Heart left ventricle (tissue), 16 donors: ENCODE measurements at regions not wholly inside any gene's neighbourhood (a gene's known extent, or its start where the extent isn't known, plus 50 kb on each side); places are given as distances from the start of the nearest gene placed in this dataset.

Source experiments
- ATAC-seq, 4 donors: fragments of 200-7000 bp; cut with Tn5 transposase; one replicate each; pipeline ENCODE4 v1.9.1; 2020 to 2022; ENCODE audit warnings: moderate library complexity in 4 of 4, mild to moderate bottlenecking in 3 of 4, moderate number of reproducible peaks in 1 of 4
- DNase-seq, 5 donors: peaks; one replicate each; pipeline ENCODE4 v3.0.0-alpha.2; 2020
- H3K27ac ChIP-seq, 12 donors: fragments of 200-600 bp; sonication (generic) in 4 of 12; one replicate each; pipeline versions ENCODE4 v1.5.0 to v1.8.0; 2016 to 2022; ENCODE audit warnings: mild to moderate bottlenecking in 2 of 12
- H3K27me3 ChIP-seq, 9 donors: fragments of 200-600 bp; sonication (generic) in 2 of 9; one replicate each; pipeline versions ENCODE4 v1.5.1 to v1.8.0; 2016 to 2022; ENCODE audit warnings: mild to moderate bottlenecking in 3 of 9
- H3K36me3 ChIP-seq, 9 donors: fragments of 200-600 bp; sonication (generic) in 2 of 9; one replicate each; pipeline versions ENCODE4 v1.5.0 to v1.8.0; 2018 to 2022; ENCODE audit warnings: mild to moderate bottlenecking in 2 of 9
- H3K4me1 ChIP-seq, 12 donors: fragments of 200-600 bp; sonication (generic) in 4 of 12; one replicate each; pipeline versions ENCODE4 v1.5.0 to v1.8.0; 2016 to 2022; ENCODE audit warnings: mild to moderate bottlenecking in 3 of 12
- H3K4me3 ChIP-seq, 12 donors: fragments of 200-600 bp; sonication (generic) in 4 of 12; one replicate each; pipeline versions ENCODE4 v1.5.0 to v1.8.0; 2017 to 2022; ENCODE audit warnings: mild to moderate bottlenecking in 9 of 12, moderate library complexity in 4 of 12
- H3K9me3 ChIP-seq, 12 donors: fragments of 200-600 bp; sonication (generic) in 4 of 12; one replicate each; pipeline versions ENCODE4 v1.5.0 to v1.8.0; 2016 to 2022; ENCODE audit warnings: mild to moderate bottlenecking in 1 of 12
- POLR2A ChIP-seq, 2 donors: fragments of 450-650 bp; IDR thresholded peaks; one replicate each; pipeline ENCODE4 v1.6.1; 2017; ENCODE audit warnings: antibody characterized with exemption in 2 of 2, mild to moderate bottlenecking in 2 of 2, moderate library complexity in 2 of 2
- WGBS, 4 donors: extraction: QIAGEN DNeasy Blood & Tissue Kit in 2 of 4; methylation state at CpG; one replicate each; pipeline versions ENCODE4 v1.1.5 to v1.1.7; 2013 to 2018; 5-methylcytosine and 5-hydroxymethylcytosine counted together
- intact Hi-C, 10 donors: fragments of 100-400 bp; cut with DNase I; formaldehyde crosslinking; loops; one replicate each; pipeline versions ENCODE4 v1.11.1 to v1.14.2; 2022
- TF ChIP-seq, protein P1 (sequence below), 12 donors: fragments of 200-600 bp; sonication (generic) in 4 of 12; IDR thresholded peaks; one replicate each; pipeline versions ENCODE4 v1.5.0 to v1.8.0; 2018 to 2022; ENCODE audit warnings: antibody characterized with exemption in 12 of 12, mild to moderate bottlenecking in 5 of 12
- donor health status: ischemic (EF 13 %, LVEDD 7.1; RV severe dilation, severe dysfunction).
- donor health status: healthy with polysubstance abuse.
- donor health status: DM: no; HTN: yes; CAD: no.
- donor health status: DM: no; HTN: no; CAD: no.
- donor health status: ischemic (EF 25% LVEDD 6.9; RV normal size, moderate dysfunction).
- donor health status: ischemic (EF 25% LVEDD 5.7; RV mildly dilated, moderate dysfunction).
- donor health status: healthy.
- donor health status: DM: yes; HTN: yes; CAD: no.
- donor health status: ischemic (EF 35%, LVEDD 5.7; RV mildly dilated, moderate dysfunction).
- donor health status: nonischemic (EF 11% LVEDD 7.7; RV severe dilation, severe dysfunction).
- donor health status: DM: yes; HTN: yes; CAD: no.
- donor health status: PGD.
- donor health status: ischemic (EF 29% LVEDD 5.4; RV normal size, mild dysfunction).
- donor health status: nonischemic (EF 23%, LVEDD 6.1; RV moderate dilation, normal function).

DNA sequence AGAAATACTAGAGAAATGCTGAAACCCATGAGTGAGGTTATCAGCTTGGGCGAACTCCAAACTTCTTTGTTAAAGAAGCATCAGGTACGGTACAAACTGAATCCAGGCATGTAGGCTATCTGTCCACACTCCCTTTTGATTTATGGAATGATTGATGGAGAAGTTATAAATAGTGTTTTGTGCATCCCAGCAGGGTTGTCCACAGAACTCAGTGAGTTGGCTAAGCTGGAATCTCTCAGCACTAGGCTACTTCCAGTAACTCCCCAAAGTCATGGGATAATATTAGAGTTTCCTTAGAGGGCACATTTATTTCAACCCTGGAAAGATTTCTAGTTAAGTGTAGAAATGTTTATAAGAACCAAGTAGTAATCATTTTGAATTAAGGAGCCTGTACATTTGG is 186.2 kb upstream of the CRBN start:
- WGBS, 4 donors: 61 to 70% (median 64%) methylated on average over 2 of the region's 2 CpGs
- no peak overlapping the region for H3K4me3 ChIP-seq
- H3K4me1 ChIP-seq: no peaks in the 10 kb centered on the region
- H3K36me3 ChIP-seq: no peaks in the 10 kb centered on the region
- intact Hi-C loops: no loop called here
- H3K27me3 ChIP-seq: peaks cover 0 to 11% (median 0%) of the 10 kb centered on the region in 9 donors
- H3K27ac ChIP-seq: no peak overlapping the region
- no peak for TF ChIP-seq POLR2A (IDR thresholded peaks at IDR 0.05)
- TF ChIP-seq, protein P1, sequence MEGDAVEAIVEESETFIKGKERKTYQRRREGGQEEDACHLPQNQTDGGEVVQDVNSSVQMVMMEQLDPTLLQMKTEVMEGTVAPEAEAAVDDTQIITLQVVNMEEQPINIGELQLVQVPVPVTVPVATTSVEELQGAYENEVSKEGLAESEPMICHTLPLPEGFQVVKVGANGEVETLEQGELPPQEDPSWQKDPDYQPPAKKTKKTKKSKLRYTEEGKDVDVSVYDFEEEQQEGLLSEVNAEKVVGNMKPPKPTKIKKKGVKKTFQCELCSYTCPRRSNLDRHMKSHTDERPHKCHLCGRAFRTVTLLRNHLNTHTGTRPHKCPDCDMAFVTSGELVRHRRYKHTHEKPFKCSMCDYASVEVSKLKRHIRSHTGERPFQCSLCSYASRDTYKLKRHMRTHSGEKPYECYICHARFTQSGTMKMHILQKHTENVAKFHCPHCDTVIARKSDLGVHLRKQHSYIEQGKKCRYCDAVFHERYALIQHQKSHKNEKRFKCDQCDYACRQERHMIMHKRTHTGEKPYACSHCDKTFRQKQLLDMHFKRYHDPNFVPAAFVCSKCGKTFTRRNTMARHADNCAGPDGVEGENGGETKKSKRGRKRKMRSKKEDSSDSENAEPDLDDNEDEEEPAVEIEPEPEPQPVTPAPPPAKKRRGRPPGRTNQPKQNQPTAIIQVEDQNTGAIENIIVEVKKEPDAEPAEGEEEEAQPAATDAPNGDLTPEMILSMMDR (IDR thresholded peaks at IDR 0.05): no peak
- ATAC-seq: no peak
- no peak for DNase-seq
- no peaks in the 10 kb centered on the region for H3K9me3 ChIP-seq

DNA sequence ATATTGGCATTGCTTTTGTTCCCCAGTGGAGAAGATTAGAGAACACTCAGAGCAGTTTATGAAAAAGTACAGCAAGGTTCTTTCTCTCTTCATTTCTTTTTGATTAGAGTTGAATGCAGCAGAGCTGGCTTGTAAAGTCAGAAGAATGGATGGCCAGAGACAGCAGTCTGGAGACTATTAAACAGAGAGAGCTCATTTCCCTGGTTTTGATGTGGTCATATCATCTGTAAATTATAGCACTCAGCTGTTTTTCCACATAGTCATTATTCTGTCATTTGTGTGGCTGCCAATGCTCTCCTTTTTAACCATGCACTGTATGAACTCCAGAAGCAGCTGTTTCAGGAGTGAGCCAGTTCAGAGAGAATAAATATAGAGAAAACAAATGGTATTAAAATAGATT is 177.4 kb upstream of the CRBN start:
- DNase-seq: no peak
- intact Hi-C loops: no loop called here
- Histone ChIP-seq H3K4me1 (no peaks in the 10 kb centered on the region), H3K27me3 (peaks cover 0 to 9% (median 0%) of the 10 kb centered on the region in 9 donors), H3K36me3 (no peaks in the 10 kb centered on the region), H3K9me3 (no peaks in the 10 kb centered on the region), H3K27ac (no peak overlapping the region), H3K4me3 (no peak overlapping the region)
- ATAC-seq: peak in 1 of 4 donors; percentile 47
- TF ChIP-seq, protein P1 (IDR thresholded peaks at IDR 0.05): no peak
- TF ChIP-seq POLR2A (IDR thresholded peaks at IDR 0.05): no peak

DNA sequence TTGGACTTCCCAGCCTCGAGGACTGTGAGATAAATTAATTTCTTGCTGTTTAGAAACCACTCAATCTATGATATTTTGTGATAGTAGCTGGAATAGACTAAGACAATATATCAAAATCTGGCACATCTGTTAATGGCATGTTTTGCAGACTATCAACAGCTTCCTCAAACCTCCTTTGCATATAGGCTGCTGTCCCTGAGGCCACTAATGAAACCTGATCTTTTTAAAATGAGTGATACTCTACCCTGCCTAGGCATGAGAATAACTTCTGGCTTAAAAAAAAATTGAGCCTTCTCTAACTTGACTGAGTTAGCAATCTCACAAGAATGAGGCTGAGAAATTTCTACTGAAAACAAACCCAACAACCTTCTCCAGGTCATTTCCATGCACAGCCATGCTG is 176.0 kb upstream of the CRBN start:
- intact Hi-C loops: no loop called here
- no peaks in the 10 kb centered on the region for H3K4me1 ChIP-seq
- H3K27ac ChIP-seq: no peak overlapping the region
- no peaks in the 10 kb centered on the region for H3K27me3 ChIP-seq
- TF ChIP-seq, protein P1 (IDR thresholded peaks at IDR 0.05): no peak
- TF ChIP-seq POLR2A (IDR thresholded peaks at IDR 0.05): no peak
- no peaks in the 10 kb centered on the region for H3K9me3 ChIP-seq
- H3K36me3 ChIP-seq: no peaks in the 10 kb centered on the region
- DNase-seq (no peak), ATAC-seq (no peak)
- WGBS, 4 donors: 25 to 53% (median 33%) methylated on average over 1 of the region's 1 CpG
- no peak overlapping the region for H3K4me3 ChIP-seq

DNA sequence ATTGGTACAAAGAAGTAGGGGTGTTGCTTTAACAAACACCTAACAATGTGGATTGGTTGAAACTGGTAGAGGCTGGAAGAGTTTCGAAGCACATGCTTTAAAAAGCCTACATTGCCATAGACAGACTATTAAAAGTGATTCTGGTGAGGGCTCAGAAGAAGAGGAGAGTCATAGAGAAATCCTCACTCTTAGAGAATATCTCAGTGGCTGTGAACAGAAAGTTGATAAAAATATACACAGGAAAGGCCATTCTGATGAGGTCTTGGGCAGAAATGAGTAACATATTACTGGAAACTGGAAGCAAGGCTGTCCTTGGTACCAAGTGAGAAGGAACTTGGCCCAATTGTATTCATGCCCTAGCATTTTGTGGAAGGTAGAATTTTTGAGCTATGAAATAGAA is 173.7 kb upstream of the CRBN start:
- H3K27ac ChIP-seq: no peak overlapping the region
- DNase-seq: no peak
- H3K9me3 ChIP-seq: no peaks in the 10 kb centered on the region
- intact Hi-C loops: no loop called here
- no peak for TF ChIP-seq POLR2A (IDR thresholded peaks at IDR 0.05)
- TF ChIP-seq, protein P1 (IDR thresholded peaks at IDR 0.05): no peak
- ATAC-seq: no peak
- H3K4me3 ChIP-seq: no peak overlapping the region
- H3K36me3 ChIP-seq: no peaks in the 10 kb centered on the region
- H3K27me3 ChIP-seq: peaks cover 0 to 2% (median 0%) of the 10 kb centered on the region in 9 donors
- H3K4me1 ChIP-seq: no peaks in the 10 kb centered on the region
- 63 to 74% (median 72%) methylated on average over 1 of the region's 1 CpG for WGBS, 4 donors
